Stomach (tissue), 8 donors: ENCODE measurements at regions not wholly inside any gene's neighbourhood (a gene's known extent, or its start where the extent isn't known, plus 50 kb on each side); places are given as distances from the start of the nearest gene placed in this dataset.

Source experiments
- DNase-seq, 2 donors: peaks; one replicate each; pipeline versions ENCODE4 v3.0.0 to v3.0.0-alpha.2; 2013 to 2019
- H3K27ac ChIP-seq, 5 donors: fragments of 200-600 bp in 4 of 5; sonication (generic) in 4 of 5; one replicate each; pipeline ENCODE4 v1.5.1; 2013 to 2019; ENCODE audit warnings: mild to moderate bottlenecking in 1 of 5, moderate library complexity in 1 of 5
- H3K27me3 ChIP-seq, 3 donors: fragments of 200-600 bp; sonication (generic); one replicate each; pipeline ENCODE4 v1.5.1; 2017 to 2019; ENCODE audit warnings: mixed run types in 1 of 3
- H3K36me3 ChIP-seq, 4 donors: fragments of 200-600 bp; sonication (generic); 1 replicate in 3 of 4; 2 replicates in 1 of 4; pipeline ENCODE4 v1.5.1; 2016 to 2019
- H3K4me1 ChIP-seq, 4 donors: fragments of 200-600 bp; sonication (generic); one replicate each; pipeline ENCODE4 v1.5.1; 2016 to 2019
- H3K4me3 ChIP-seq, 4 donors: fragments of 200-600 bp; sonication (generic) in 3 of 4; one replicate each; pipeline ENCODE4 v1.5.1; 2016 to 2019; ENCODE audit warnings: mild to moderate bottlenecking in 1 of 4
- H3K9me3 ChIP-seq, 4 donors: fragments of 200-600 bp; sonication (generic); one replicate each; pipeline ENCODE4 v1.5.1; 2016 to 2019
- EP300 ChIP-seq: sonication (generic); formaldehyde crosslinking; IDR thresholded peaks from one replicate; pipeline ENCODE4 v1.6.1; 2017; ENCODE audit warnings: antibody characterized with exemption
- POLR2A ChIP-seq, 4 donors: fragments of 450-650 bp; IDR thresholded peaks; one replicate each; pipeline ENCODE4 v1.6.1; 2016; ENCODE audit warnings: antibody characterized with exemption in 4 of 4, control low read depth in 2 of 4, mild to moderate bottlenecking in 1 of 4, moderate library complexity in 1 of 4
- POLR2AphosphoS5 ChIP-seq, 3 donors: sonication (generic); formaldehyde crosslinking; IDR thresholded peaks; one replicate each; pipeline ENCODE4 v1.6.1; 2016; ENCODE audit warnings: antibody characterized with exemption in 3 of 3
- WGBS, 5 donors: extraction: QIAGEN DNeasy Blood & Tissue Kit in 3 of 5; methylation state at CpG; one replicate each; pipeline versions ENCODE4 v1.1.5 to v1.1.7; 2013 to 2018; 5-methylcytosine and 5-hydroxymethylcytosine counted together
- intact Hi-C: fragments of 100-400 bp; cut with DNase I; formaldehyde crosslinking; loops from one replicate; pipeline ENCODE4 v1.15.1; 2023; ENCODE audit warnings: low total_unique reads
- TF ChIP-seq, protein P1 (sequence below), 7 experiments: fragments of 450-650 bp in 4 of 7; fragments of 200-600 bp in 3 of 7; sonication (generic) in 3 of 7; IDR thresholded peaks; one replicate each; pipeline ENCODE4 v1.5.1; 2016 to 2019; ENCODE audit warnings: antibody characterized with exemption in 7 of 7, control low read depth in 2 of 7, mild to moderate bottlenecking in 1 of 7
- donor health status: healthy with polysubstance abuse.
- donor health status: Bipolar disorder and iron deficiency.
- donor health status: healthy.

DNA sequence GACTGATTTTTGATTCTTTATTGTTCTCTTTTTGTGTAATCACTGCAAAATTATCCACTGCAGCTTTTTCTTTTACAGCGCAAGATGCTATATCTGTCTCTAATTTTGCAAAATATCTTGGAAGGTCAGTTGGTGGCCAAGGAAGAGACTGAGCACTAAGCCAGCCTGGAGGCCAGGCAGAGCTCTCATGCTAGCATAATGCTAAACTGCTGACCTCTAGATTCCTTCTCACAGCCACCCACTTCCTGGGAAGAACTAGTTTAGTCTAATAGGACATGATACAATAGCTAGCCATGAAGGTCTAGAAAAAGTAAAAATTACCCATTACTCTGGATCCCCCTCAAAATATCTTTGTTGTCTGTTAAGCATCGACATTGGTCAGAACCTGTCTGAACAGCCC is 227.2 kb upstream of the ARHGAP20 start:
- Histone ChIP-seq H3K27ac (no peak overlapping the region), H3K4me1 (no peaks in the 10 kb centered on the region), H3K9me3 (no peaks in the 10 kb centered on the region), H3K27me3 (no peaks in the 10 kb centered on the region), H3K4me3 (no peak overlapping the region), H3K36me3 (no peaks in the 10 kb centered on the region)
- intact Hi-C loops: no loop called here
- WGBS, 5 donors: 88 to 100% (median 97%) methylated on average over 2 of the region's 2 CpGs
- DNase-seq: peak in 1 of 2 donors; percentile 11
- TF ChIP-seq POLR2AphosphoS5 (IDR thresholded peaks at IDR 0.05) (no peak), EP300 (no peak), POLR2A (IDR thresholded peaks at IDR 0.05) (no peak)
- TF ChIP-seq, protein P1, sequence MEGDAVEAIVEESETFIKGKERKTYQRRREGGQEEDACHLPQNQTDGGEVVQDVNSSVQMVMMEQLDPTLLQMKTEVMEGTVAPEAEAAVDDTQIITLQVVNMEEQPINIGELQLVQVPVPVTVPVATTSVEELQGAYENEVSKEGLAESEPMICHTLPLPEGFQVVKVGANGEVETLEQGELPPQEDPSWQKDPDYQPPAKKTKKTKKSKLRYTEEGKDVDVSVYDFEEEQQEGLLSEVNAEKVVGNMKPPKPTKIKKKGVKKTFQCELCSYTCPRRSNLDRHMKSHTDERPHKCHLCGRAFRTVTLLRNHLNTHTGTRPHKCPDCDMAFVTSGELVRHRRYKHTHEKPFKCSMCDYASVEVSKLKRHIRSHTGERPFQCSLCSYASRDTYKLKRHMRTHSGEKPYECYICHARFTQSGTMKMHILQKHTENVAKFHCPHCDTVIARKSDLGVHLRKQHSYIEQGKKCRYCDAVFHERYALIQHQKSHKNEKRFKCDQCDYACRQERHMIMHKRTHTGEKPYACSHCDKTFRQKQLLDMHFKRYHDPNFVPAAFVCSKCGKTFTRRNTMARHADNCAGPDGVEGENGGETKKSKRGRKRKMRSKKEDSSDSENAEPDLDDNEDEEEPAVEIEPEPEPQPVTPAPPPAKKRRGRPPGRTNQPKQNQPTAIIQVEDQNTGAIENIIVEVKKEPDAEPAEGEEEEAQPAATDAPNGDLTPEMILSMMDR (IDR thresholded peaks at IDR 0.05): no peak

DNA sequence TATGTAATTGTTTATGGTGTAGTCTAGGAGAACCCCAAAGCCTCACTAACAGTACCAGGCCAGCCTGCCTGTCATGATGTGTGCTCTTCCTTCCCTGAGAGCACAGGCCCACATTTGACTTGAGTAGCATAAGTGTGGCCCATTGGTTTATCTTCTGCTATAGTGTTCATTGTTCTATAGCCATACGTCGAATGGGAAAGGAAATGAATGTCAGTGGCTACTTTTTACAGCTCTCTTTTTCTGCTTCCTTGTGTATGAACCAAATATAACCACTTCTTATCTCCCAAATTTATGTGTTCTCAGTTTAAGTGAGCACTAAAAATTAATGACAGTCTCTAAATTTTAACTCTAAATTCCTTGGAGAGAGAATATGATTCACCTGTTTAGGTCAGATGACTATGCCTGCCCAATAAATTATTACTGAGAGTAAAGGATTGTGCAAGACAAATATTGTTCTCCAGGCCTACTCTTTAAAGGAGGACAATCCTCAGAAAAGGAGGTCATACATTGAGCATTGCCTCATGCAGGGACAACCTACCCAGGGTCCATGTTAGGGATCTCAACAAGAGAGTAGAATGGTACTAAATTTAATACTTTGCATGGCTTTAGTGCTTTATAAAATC is 222.9 kb upstream of the ARHGAP20 start:
- Histone ChIP-seq H3K27me3 (no peaks in the 10 kb centered on the region), H3K27ac (no peak overlapping the region), H3K36me3 (no peaks in the 10 kb centered on the region), H3K9me3 (no peaks in the 10 kb centered on the region), H3K4me1 (no peaks in the 10 kb centered on the region), H3K4me3 (no peak overlapping the region)
- intact Hi-C loops: no loop called here
- DNase-seq: no peak
- 85 to 92% (median 92%) methylated on average over 2 of the region's 2 CpGs for WGBS, 5 donors
- TF ChIP-seq POLR2A (IDR thresholded peaks at IDR 0.05) (no peak), POLR2AphosphoS5 (IDR thresholded peaks at IDR 0.05) (no peak), EP300 (no peak)
- TF ChIP-seq, protein P1 (IDR thresholded peaks at IDR 0.05): no peak

DNA sequence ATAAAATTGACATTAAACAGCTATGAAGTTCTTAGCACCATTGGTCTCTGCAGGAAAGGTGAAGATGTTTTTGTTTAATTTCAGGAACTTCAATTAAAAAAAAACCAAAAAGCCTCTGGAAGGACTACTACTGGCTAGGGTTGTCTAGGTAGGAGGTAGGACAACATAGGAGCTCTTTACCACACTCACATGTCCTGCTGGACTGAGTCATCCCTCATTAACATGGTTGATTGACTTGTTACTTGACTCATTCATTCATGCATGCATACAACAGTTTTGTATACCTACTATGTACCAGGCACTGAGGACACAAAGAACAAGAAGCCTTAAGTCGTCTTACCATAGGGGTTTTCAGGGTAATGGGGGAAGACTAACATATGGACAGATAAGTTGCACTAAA is 216.9 kb upstream of the ARHGAP20 start:
- Histone ChIP-seq H3K27me3 (no peaks in the 10 kb centered on the region), H3K27ac (no peak overlapping the region), H3K36me3 (no peaks in the 10 kb centered on the region), H3K9me3 (no peaks in the 10 kb centered on the region), H3K4me3 (no peak overlapping the region), H3K4me1 (peaks cover 0 to 6% (median 0%) of the 10 kb centered on the region in 4 donors)
- 0 to 78% (median 38%) methylated on average over 1 of the region's 1 CpG for WGBS, 5 donors
- intact Hi-C loops: no loop called here
- DNase-seq: no peak
- TF ChIP-seq POLR2A (IDR thresholded peaks at IDR 0.05): no peak
- no peak for TF ChIP-seq EP300
- no peak for TF ChIP-seq POLR2AphosphoS5 (IDR thresholded peaks at IDR 0.05)
- TF ChIP-seq, protein P1 (IDR thresholded peaks at IDR 0.05): no peak

DNA sequence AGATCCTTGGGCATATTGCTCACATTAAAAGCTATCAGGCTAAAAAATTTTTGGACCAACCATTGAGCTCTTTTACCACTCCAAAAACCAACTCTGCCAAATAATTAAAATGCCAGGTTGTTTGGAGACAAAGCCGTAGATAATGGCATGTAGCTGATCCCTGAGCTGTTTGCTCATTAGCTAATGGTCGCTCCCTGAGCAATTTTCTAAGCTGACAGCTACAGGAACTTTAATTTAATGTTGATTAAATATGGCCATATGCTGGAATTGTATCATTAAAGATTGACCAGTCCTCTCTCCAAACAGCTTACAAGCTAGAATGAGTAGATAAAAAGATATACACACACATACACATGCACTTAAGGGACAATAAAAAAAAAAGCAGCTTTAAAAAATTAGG is 216.2 kb upstream of the ARHGAP20 start:
- WGBS, 5 donors: 56 to 76% (median 58%) methylated on average over 2 of the region's 2 CpGs
- TF ChIP-seq, protein P1 (IDR thresholded peaks at IDR 0.05): no peak
- TF ChIP-seq POLR2AphosphoS5 (IDR thresholded peaks at IDR 0.05) (no peak), EP300 (no peak), POLR2A (IDR thresholded peaks at IDR 0.05) (no peak)
- intact Hi-C loops: no loop called here
- Histone ChIP-seq H3K36me3 (no peaks in the 10 kb centered on the region), H3K27me3 (no peaks in the 10 kb centered on the region), H3K9me3 (no peaks in the 10 kb centered on the region), H3K4me1 (peaks cover 0 to 6% (median 0%) of the 10 kb centered on the region in 4 donors), H3K27ac (no peak overlapping the region), H3K4me3 (no peak overlapping the region)
- DNase-seq: no peak
